GM20000 (cell line): ENCODE measurements at regions not wholly inside any gene's neighbourhood (a gene's known extent, or its start where the extent isn't known, plus 50 kb on each side); places are given as distances from the start of the nearest gene placed in this dataset.
"Not testable (repeated sequence)": the region's sequence is repeated elsewhere in the genome, so short reads cannot be mapped to it uniquely, and the experiment has no call there.

ENCODE experiments used
- DNase-seq: peaks from one replicate; pipeline ENCODE4 v3.0.0; 2012; ENCODE audit warnings: low spot score
- TF ChIP-seq, protein P1 (sequence below): IDR thresholded peaks from 2 replicates; pipeline ENCODE4 v1.5.1; 2012; ENCODE audit warnings: mild to moderate bottlenecking, control low read depth; ENCODE audit errors: extremely low read depth, missing control alignments

DNA sequence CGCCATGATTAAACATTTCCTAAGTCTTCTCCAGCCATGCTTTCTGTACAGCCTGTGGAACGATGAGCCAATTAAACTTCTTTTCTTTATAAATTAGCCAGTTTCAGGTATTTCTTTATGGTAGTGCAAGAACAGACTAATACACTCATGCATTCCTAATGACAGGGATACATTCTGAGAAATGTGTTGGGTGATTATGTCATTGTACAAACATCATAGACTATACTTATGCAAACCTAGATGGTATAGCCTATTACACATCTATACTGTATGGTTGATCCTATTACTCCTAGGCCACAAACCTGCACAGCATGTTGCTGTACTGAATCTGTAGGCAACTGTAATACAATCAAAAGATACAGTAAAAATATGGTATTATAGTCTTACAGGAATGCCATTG lies 83.1 kb downstream of the ATOH1 start:
- no peak for DNase-seq
- TF ChIP-seq, protein P1, sequence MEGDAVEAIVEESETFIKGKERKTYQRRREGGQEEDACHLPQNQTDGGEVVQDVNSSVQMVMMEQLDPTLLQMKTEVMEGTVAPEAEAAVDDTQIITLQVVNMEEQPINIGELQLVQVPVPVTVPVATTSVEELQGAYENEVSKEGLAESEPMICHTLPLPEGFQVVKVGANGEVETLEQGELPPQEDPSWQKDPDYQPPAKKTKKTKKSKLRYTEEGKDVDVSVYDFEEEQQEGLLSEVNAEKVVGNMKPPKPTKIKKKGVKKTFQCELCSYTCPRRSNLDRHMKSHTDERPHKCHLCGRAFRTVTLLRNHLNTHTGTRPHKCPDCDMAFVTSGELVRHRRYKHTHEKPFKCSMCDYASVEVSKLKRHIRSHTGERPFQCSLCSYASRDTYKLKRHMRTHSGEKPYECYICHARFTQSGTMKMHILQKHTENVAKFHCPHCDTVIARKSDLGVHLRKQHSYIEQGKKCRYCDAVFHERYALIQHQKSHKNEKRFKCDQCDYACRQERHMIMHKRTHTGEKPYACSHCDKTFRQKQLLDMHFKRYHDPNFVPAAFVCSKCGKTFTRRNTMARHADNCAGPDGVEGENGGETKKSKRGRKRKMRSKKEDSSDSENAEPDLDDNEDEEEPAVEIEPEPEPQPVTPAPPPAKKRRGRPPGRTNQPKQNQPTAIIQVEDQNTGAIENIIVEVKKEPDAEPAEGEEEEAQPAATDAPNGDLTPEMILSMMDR: no peak

DNA sequence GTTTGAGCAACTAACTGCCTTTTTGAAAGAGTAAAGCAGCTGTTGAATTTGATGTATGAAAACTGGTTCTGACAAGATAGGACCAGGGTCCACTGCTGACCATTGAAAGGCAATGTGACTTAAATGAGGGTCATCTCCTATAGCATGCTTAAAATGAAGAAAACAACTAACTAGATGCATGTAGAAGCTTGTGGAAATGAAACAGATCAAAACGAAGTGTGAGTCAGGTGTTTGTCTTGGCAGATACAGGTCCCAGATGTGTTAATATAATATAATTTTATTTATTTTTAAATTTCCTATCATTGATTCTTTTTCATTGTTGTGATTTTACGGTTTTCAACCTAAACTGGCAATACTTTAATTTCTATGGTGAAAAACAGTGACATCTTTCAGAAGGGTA lies 83.6 kb downstream of the ATOH1 start:
- TF ChIP-seq, protein P1: no peak

DNA sequence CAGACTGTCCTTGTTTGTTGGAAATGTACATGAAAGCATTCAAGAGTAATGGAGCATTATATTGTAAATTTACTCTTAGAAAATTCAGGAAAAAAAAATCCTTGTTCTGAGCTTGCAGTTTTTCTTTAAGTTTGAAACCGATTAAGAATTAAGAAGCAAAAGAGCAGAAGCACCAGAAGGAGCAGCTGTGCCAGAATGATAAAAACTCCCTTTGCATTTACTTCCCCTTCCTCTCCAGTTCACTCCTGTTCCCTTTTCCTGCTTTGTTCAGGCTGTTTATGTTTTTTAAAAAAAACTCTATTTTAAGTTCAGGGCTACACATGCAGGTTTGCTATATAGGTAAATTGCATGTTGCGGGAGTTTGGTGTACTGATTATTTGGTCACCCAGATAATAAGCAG lies 90.3 kb downstream of the ATOH1 start:
- DNase-seq: no peak
- TF ChIP-seq, protein P1: no peak

More for the DNA sequence above, 83.6 kb downstream of the ATOH1 start:
- DNase-seq: no peak

DNA sequence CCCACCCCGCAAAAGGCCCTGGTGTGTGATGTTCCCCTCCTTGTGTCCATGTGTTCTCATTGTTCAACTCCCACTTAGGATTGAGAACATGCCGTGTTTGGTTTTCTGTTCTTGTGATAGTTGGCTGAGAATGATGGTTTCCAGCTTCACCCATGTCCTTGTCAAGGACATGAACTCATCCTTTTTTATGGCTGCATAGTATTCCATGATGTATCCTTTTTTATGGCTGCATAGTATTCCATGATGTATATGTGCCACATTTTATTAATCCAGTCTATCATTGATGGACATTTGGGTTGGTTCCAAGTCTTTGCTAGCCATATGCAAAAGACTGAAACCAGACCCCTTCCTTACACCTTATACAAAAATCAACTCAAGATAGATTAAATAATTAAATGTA lies 95.0 kb downstream of the ATOH1 start:
- DNase-seq: not testable (repeated sequence)

DNA sequence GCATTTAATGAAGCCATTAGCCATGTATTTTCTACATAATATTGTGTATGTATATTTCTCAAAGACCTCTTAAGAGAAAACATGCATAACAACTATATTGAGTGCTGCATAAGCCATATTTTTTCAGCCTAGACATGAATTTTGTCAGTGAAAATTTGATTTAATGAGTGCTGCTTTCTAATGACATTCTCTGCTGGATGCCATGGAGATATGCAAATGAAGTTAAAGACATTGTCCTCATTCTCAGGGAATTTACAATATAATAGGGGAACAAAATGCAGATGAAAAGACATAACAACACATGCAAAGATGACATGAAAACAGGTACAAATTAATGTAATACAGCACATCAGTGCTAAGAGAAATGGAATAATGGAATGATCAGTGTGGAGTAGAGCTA lies 118.7 kb downstream of the ATOH1 start:
- no peak for DNase-seq

DNA sequence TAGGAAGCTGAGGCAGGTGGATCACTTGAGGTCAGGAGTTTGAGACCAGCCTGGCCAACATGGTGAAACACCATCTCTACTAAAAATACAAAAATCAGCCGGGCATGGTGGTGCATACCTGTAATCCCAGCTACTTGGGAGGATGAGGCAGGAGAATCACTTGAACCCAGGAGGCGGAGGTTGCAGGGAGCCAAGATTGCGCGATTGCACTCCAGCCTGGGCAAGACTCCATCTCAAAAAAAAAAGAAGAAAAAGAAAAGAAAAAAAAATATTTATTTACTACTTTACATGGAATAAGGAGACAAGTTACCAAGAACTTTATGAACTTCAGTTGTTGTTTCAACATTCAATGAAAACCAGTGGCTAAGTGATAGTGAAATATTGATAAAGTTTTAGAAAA lies 121.7 kb downstream of the ATOH1 start:
- not testable (repeated sequence) for DNase-seq

More for the DNA sequence above, 118.7 kb downstream of the ATOH1 start:
- TF ChIP-seq, protein P1: no peak

DNA sequence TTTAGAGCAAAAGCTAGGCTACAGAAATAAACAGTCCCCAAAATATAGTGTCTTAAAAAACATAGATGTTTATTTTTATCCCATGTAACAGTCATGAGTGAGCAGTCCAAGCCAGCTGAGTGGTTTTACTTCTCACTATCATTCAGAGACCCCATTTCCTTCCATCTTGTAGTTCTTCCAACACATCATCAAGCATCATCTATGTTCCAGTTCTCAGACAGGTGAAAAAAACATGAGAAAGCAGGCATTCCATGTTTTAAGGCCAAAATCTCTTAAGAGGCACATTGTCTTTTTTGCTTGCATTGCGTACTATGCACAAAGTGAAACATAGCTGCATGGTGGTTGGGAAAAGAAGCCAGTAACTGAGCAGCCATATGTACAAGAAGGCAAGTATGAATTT lies 128.6 kb downstream of the ATOH1 start:
- TF ChIP-seq, protein P1: no peak
- no peak for DNase-seq

DNA sequence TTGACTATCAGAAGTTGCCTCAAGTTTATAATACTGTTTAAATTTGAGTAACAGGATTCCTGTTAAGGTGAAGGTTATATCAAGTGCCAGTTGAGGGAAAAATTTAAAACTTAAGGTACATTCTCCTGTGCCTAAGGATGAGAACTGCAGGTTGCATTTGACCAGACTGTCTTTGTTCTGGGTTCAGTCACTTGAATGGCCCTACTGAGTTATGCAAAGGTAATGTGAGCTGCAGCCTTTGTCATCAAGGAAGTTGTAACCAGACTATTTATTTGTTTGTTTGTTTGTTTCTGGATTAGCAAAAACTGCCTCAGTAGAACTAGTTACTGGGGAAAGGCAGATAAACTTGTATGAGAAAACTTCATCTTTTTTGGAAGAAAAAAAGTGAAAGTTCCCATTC lies 131.9 kb downstream of the ATOH1 start:
- TF ChIP-seq, protein P1: no peak
- DNase-seq: no peak

DNA sequence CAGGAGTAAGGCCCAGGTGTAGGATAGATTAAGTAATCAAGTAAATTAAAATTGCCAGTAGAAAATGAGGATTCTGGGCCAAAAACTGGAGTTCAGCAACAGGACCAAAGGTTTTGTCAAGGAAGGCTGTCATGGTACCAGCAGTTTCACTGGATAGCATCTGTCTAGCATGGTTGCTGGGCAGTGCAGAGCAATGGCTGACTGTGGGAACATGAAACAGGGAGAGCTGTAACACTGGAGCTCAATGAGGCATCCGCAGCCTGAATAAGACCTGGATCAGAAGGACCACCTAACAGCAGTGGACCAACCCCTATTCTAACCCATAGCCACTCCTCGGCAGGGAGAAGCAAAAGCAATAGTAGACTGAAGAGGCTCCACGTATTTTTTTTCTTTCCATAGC lies 132.4 kb downstream of the ATOH1 start:
- DNase-seq: no peak
- TF ChIP-seq, protein P1: no peak
